Astrocyte (in vitro differentiated cells and primary cell): ENCODE measurements at regions not wholly inside any gene's neighbourhood (a gene's known extent, or its start where the extent isn't known, plus 50 kb on each side); places are given as distances from the start of the nearest gene placed in this dataset.

Experiments used
- DNase-seq: peaks from one replicate; pipeline ENCODE4 v3.0.0-alpha.2; 2010; ENCODE audit warnings: low read depth
- FAIRE-seq: peaks from 2 replicates; lab custom pipeline; 2011; peaks lifted over from hg19 to GRCh38; lab: Jason Lieb, UNC
- H2AFZ ChIP-seq: 2 replicates; pipeline ENCODE4 v1.6.0; 2012; ENCODE audit warnings: low read depth, low read length, inconsistent platforms
- H3K27ac ChIP-seq: 2 replicates; pipeline ENCODE4 v1.5.1; 2011; ENCODE audit warnings: low read depth, low read length, inconsistent platforms
- H3K27me3 ChIP-seq: 2 replicates; pipeline ENCODE4 v1.6.0; 2011; ENCODE audit warnings: low read length, inconsistent platforms; ENCODE audit not compliant: insufficient read depth
- H3K36me3 ChIP-seq: 2 replicates; pipeline ENCODE4 v1.5.1; 2011; ENCODE audit warnings: low read length, inconsistent platforms; ENCODE audit not compliant: insufficient read depth
- H3K4me1 ChIP-seq: 2 replicates; pipeline ENCODE4 v1.5.1; 2011; ENCODE audit warnings: low read length, inconsistent platforms; ENCODE audit not compliant: insufficient read depth
- H3K4me2 ChIP-seq: 2 replicates; pipeline ENCODE4 v1.6.0; 2012; ENCODE audit warnings: low read length, inconsistent platforms
- H3K4me3 ChIP-seq: 2 replicates; pipeline ENCODE4 v1.5.1; 2011; ENCODE audit warnings: low read depth, mild to moderate bottlenecking, low read length, inconsistent platforms; ENCODE audit not compliant: insufficient read depth
- H3K79me2 ChIP-seq: 2 replicates; pipeline ENCODE4 v1.6.0; 2012; ENCODE audit warnings: mild to moderate bottlenecking, low read length, inconsistent platforms; ENCODE audit not compliant: insufficient read depth
- H3K9ac ChIP-seq: 2 replicates; pipeline ENCODE4 v1.6.0; 2012; ENCODE audit warnings: mild to moderate bottlenecking, low read length, inconsistent platforms
- H3K9me3 ChIP-seq: 2 replicates; pipeline ENCODE4 v1.5.1; 2012; ENCODE audit warnings: low read depth, mild to moderate bottlenecking, low read length, inconsistent platforms; ENCODE audit not compliant: insufficient read depth
- H4K20me1 ChIP-seq: 2 replicates; pipeline ENCODE4 v1.6.0; 2012; ENCODE audit warnings: low read length, inconsistent platforms; ENCODE audit not compliant: insufficient read depth
- H3K27ac Mint-ChIP-seq: one replicate; pipeline ENCODE4 v1.8.0; 2021; ENCODE audit warnings: mild to moderate bottlenecking, mixed read lengths; ENCODE audit not compliant: unreplicated experiment
- H3K27me3 Mint-ChIP-seq: one replicate; pipeline ENCODE4 v1.8.0; 2021; ENCODE audit warnings: low read depth, mixed read lengths; ENCODE audit not compliant: unreplicated experiment
- H3K36me3 Mint-ChIP-seq: one replicate; pipeline ENCODE4 v1.8.0; 2021; ENCODE audit warnings: low read depth, mixed read lengths; ENCODE audit not compliant: unreplicated experiment
- H3K4me1 Mint-ChIP-seq: one replicate; pipeline ENCODE4 v1.8.0; 2021; ENCODE audit warnings: low read depth, mixed read lengths; ENCODE audit not compliant: unreplicated experiment
- H3K4me3 Mint-ChIP-seq: one replicate; pipeline ENCODE4 v1.8.0; 2021; ENCODE audit warnings: mild to moderate bottlenecking, moderate library complexity, mixed read lengths; ENCODE audit not compliant: unreplicated experiment
- H3K9me3 Mint-ChIP-seq: one replicate; pipeline ENCODE4 v1.8.0; 2021; ENCODE audit warnings: mild to moderate bottlenecking, mixed read lengths; ENCODE audit not compliant: unreplicated experiment
- CTCF ChIP-seq: IDR thresholded peaks from 2 replicates; pipeline ENCODE4 v1.5.1; 2011; ENCODE audit warnings: low read depth, mild to moderate bottlenecking, inconsistent platforms, low read length, moderate library complexity; ENCODE audit not compliant: insufficient read depth
- EZH2 ChIP-seq: IDR thresholded peaks from 2 replicates; pipeline ENCODE4 v1.6.1; 2012; ENCODE audit warnings: mild to moderate bottlenecking, low read length, inconsistent platforms; ENCODE audit not compliant: insufficient read depth

GRCh38 chr10:52984169-52984568, 211.6 kb upstream of the MBL2 start:
- Histone ChIP-seq H3K36me3 (no peaks in the 10 kb centered on the region), H3K79me2 (no peaks in the 10 kb centered on the region), H2AFZ (no peak overlapping the region), H3K9ac (no peak overlapping the region), H3K4me3 (no peak overlapping the region), H3K4me2 (no peak overlapping the region), H3K4me1 (no peaks in the 10 kb centered on the region), H4K20me1 (no peaks in the 10 kb centered on the region), H3K27ac (no peak overlapping the region), H3K9me3 (no peaks in the 10 kb centered on the region), H3K27me3 (no peaks in the 10 kb centered on the region)
- Mint-ChIP-seq H3K4me1 (peaks cover 5% of the 10 kb centered on the region), H3K27me3 (no peaks in the 10 kb centered on the region), H3K36me3 (no peaks in the 10 kb centered on the region), H3K9me3 (no peaks in the 10 kb centered on the region), H3K27ac (no peak overlapping the region), H3K4me3 (no peak overlapping the region)
- DNase-seq = no peak
- no peak for TF ChIP-seq CTCF
- TF ChIP-seq EZH2 = no peak
- no peak for FAIRE-seq

- Histone ChIP-seq H3K79me2 (no peaks in the 10 kb centered on the region), H3K27me3 (no peaks in the 10 kb centered on the region), H3K9me3 (no peaks in the 10 kb centered on the region), H4K20me1 (no peaks in the 10 kb centered on the region), H3K4me1 (no peaks in the 10 kb centered on the region), H2AFZ (no peak overlapping the region), H3K4me2 (no peak overlapping the region), H3K4me3 (no peak overlapping the region), H3K27ac (no peak overlapping the region), H3K9ac (no peak overlapping the region), H3K36me3 (no peaks in the 10 kb centered on the region)
- FAIRE-seq = no peak
- Mint-ChIP-seq H3K4me3 (no peak overlapping the region), H3K9me3 (no peaks in the 10 kb centered on the region), H3K27ac (no peak overlapping the region), H3K27me3 (no peaks in the 10 kb centered on the region), H3K36me3 (no peaks in the 10 kb centered on the region), H3K4me1 (peaks cover 5% of the 10 kb centered on the region)
- DNase-seq = no peak
- no peak for TF ChIP-seq CTCF
- TF ChIP-seq EZH2 = no peak
These were observed 206.9 kb upstream of the MBL2 start for GRCh38 chr10:52979295-52979990.

GRCh38 chr10:52977581-52977980, 205.0 kb upstream of the MBL2 start:
- H3K27me3 ChIP-seq = no peaks in the 10 kb centered on the region
- no peaks in the 10 kb centered on the region for H3K36me3 ChIP-seq
- no peak for FAIRE-seq
- no peak overlapping the region for H3K4me3 ChIP-seq
- Mint-ChIP-seq H3K27ac (no peak overlapping the region), H3K27me3 (no peaks in the 10 kb centered on the region), H3K4me3 (no peak overlapping the region), H3K36me3 (no peaks in the 10 kb centered on the region), H3K9me3 (no peaks in the 10 kb centered on the region), H3K4me1 (no peaks in the 10 kb centered on the region)
- H2AFZ ChIP-seq = peak overlapping the region; percentile 11
- H3K4me1 ChIP-seq = no peaks in the 10 kb centered on the region
- TF ChIP-seq EZH2 (no peak), CTCF (no peak)
- no peak overlapping the region for H3K27ac ChIP-seq
- no peaks in the 10 kb centered on the region for H4K20me1 ChIP-seq
- H3K4me2 ChIP-seq = no peak overlapping the region
- H3K9me3 ChIP-seq = no peaks in the 10 kb centered on the region
- no peaks in the 10 kb centered on the region for H3K79me2 ChIP-seq
- DNase-seq = no peak
- H3K9ac ChIP-seq = no peak overlapping the region
